ENCODE measurements at regions not wholly inside any gene's neighbourhood (a gene's known extent, or its start where the extent isn't known, plus 50 kb on each side); places are given as distances from the start of the nearest gene placed in this dataset.

DNA sequence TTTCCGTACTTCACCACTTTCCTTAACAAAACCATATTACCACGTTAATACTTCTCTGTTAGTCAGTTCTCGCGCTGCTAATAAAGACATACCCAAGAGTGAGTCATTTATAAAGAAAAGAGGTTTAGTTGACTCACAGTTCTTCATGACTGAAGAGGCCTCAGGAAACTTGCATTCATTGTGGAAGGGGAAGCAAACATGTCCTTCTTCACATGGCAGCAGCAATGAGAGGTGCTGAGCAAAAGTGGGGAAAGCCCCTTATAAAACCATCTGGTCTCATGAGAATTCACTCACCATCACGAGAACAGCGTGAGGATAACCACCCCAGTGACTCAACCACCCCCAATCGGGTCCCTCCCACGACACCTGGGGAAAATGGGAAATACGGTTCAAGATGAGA, 289.8 kb upstream of the CLNK start:
- TF ChIP-seq POLR2A (IDR thresholded peaks at IDR 0.05), result no peak
- TF ChIP-seq, protein P1, sequence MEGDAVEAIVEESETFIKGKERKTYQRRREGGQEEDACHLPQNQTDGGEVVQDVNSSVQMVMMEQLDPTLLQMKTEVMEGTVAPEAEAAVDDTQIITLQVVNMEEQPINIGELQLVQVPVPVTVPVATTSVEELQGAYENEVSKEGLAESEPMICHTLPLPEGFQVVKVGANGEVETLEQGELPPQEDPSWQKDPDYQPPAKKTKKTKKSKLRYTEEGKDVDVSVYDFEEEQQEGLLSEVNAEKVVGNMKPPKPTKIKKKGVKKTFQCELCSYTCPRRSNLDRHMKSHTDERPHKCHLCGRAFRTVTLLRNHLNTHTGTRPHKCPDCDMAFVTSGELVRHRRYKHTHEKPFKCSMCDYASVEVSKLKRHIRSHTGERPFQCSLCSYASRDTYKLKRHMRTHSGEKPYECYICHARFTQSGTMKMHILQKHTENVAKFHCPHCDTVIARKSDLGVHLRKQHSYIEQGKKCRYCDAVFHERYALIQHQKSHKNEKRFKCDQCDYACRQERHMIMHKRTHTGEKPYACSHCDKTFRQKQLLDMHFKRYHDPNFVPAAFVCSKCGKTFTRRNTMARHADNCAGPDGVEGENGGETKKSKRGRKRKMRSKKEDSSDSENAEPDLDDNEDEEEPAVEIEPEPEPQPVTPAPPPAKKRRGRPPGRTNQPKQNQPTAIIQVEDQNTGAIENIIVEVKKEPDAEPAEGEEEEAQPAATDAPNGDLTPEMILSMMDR (IDR thresholded peaks at IDR 0.05), result no peak

Data from body of pancreas (tissue), 4 donors.